SK-N-SH treated with all-trans-retinoic acid at 6 μM for 48 hours (cell line): ENCODE measurements at regions not wholly inside any gene's neighbourhood (a gene's known extent, or its start where the extent isn't known, plus 50 kb on each side); places are given as distances from the start of the nearest gene placed in this dataset.
"Not testable (repeated sequence)": the region's sequence is repeated elsewhere in the genome, so short reads cannot be mapped to it uniquely, and the experiment has no call there.

Source experiments
- ARNTL ChIP-seq: fragments of 450-650 bp; formaldehyde crosslinking; IDR thresholded peaks from 2 replicates; pipeline ENCODE4 v1.5.0; 2020; ENCODE audit warnings: low read depth, mild to moderate bottlenecking, moderate library complexity, borderline replicate concordance
- BACH2 ChIP-seq: fragments of 250-450 bp; sonication (Bioruptor Pico); IDR thresholded peaks from 2 replicates; pipeline ENCODE4 v1.9.0; 2021; ENCODE audit warnings: mild to moderate bottlenecking, borderline replicate concordance
- CREB5 ChIP-seq: fragments of 250-450 bp; sonication (Bioruptor Pico); IDR thresholded peaks from 2 replicates; pipeline ENCODE4 v1.5.1; 2020; ENCODE audit warnings: low read depth, mild to moderate bottlenecking, moderate library complexity
- CSRNP3 ChIP-seq: fragments of 250-450 bp; sonication (Bioruptor Pico); IDR thresholded peaks from 2 replicates; pipeline ENCODE4 v1.5.1; 2021; ENCODE audit warnings: mild to moderate bottlenecking, moderate library complexity
- GLIS3 ChIP-seq: fragments of 250-450 bp; sonication (Bioruptor Pico); IDR thresholded peaks from 2 replicates; pipeline ENCODE4 v1.5.0; 2020; ENCODE audit warnings: mild to moderate bottlenecking, moderate library complexity
- ISL1 ChIP-seq: fragments of 250-450 bp; sonication (Bioruptor Pico); IDR thresholded peaks from 2 replicates; pipeline ENCODE4 v2.1.2; 2022; ENCODE audit warnings: mild to moderate bottlenecking, moderate library complexity
- POU6F1 ChIP-seq: fragments of 250-450 bp; sonication (Bioruptor Pico); IDR thresholded peaks from 2 replicates; pipeline ENCODE4 v1.8.0; 2021; ENCODE audit warnings: low read depth, mild to moderate bottlenecking, moderate library complexity, borderline replicate concordance
- RARB ChIP-seq: fragments of 250-450 bp; sonication (Bioruptor Pico); IDR thresholded peaks from 2 replicates; pipeline ENCODE4 v1.8.0; 2021; ENCODE audit warnings: mild to moderate bottlenecking, moderate library complexity
- SNAI2 ChIP-seq: fragments of 250-450 bp; sonication (Bioruptor Pico); IDR thresholded peaks from 2 replicates; pipeline ENCODE4 v1.5.0; 2020; ENCODE audit warnings: mild to moderate bottlenecking, moderate library complexity
- TCF4 ChIP-seq: fragments of 250-450 bp; sonication (Bioruptor Pico); IDR thresholded peaks from 2 replicates; pipeline ENCODE4 v1.8.0; 2021; ENCODE audit warnings: mild to moderate bottlenecking, moderate library complexity, borderline replicate concordance
- ZC3H10 ChIP-seq: fragments of 250-450 bp; sonication (Bioruptor Pico); IDR thresholded peaks from 2 replicates; pipeline ENCODE4 v1.5.1; 2021; ENCODE audit warnings: mild to moderate bottlenecking, moderate library complexity
- ZFP3 ChIP-seq: fragments of 250-450 bp; sonication (Bioruptor Pico); IDR thresholded peaks from 2 replicates; pipeline ENCODE4 v1.5.0; 2020; ENCODE audit warnings: mild to moderate bottlenecking, moderate library complexity
- ZFP30 ChIP-seq: fragments of 450-650 bp; formaldehyde crosslinking; IDR thresholded peaks from 2 replicates; pipeline ENCODE4 v1.5.0; 2022; ENCODE audit warnings: mild to moderate bottlenecking, moderate library complexity

DNA sequence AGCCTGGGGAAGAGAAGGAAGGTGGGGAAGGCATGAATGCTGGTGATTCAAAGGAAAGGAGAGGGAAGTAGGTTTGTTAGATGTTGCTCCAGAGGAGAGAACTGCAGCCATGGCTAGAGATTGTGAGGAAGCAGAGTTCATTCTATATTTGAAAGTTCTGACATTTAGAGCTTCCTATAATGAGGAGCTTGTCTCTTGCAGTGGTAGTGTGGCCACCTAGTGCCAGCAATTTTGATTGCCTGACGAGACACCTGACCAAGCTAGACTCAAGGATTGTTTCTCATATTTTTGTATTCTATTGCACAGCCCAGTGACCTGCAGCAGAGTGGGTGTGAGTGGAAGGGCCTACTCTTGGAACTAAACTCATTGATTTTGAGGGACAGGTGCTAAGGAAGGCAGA, 116.2 kb upstream of the GOLGA6L4 start:
- TF ChIP-seq TCF4 (CRISPR knock-in tag); RARB (CRISPR knock-in tag); ZFP3 (CRISPR knock-in tag); GLIS3 (CRISPR knock-in tag); ZFP30 (CRISPR knock-in tag); ISL1; CREB5 (CRISPR knock-in tag); BACH2 (CRISPR knock-in tag); CSRNP3 (CRISPR knock-in tag); ARNTL (CRISPR knock-in tag); ZC3H10 (CRISPR knock-in tag); POU6F1; SNAI2: not testable (repeated sequence)
